HG03064 (cell line): ENCODE measurements at regions not wholly inside any gene's neighbourhood (a gene's known extent, or its start where the extent isn't known, plus 50 kb on each side); places are given as distances from the start of the nearest gene placed in this dataset.

Experiments
- ATAC-seq: cut with Tn5 transposase; IDR thresholded peaks from one replicate; pipeline ENCODE4 v1.9.1; 2021; ENCODE audit warnings: low read depth; ENCODE audit not compliant: unreplicated experiment

GRCh38 chr5:54775645-54776044, 209.7 kb downstream of the ESM1 start:
- no peak for ATAC-seq

GRCh38 chr5:54774281-54775170, 210.9 kb downstream of the ESM1 start:
- no peak for ATAC-seq

GRCh38 chr5:54772684-54773083, 212.7 kb downstream of the ESM1 start:
- ATAC-seq: no peak

- ATAC-seq: no peak
Observed at GRCh38 chr5:54772231-54772630, 213.2 kb downstream of the ESM1 start.

GRCh38 chr5:54769746-54770145, 215.6 kb downstream of the ESM1 start:
- ATAC-seq: no peak

- ATAC-seq: no peak
Observed at GRCh38 chr5:54769072-54769471, 216.3 kb downstream of the ESM1 start.

- no peak for ATAC-seq
Observed at GRCh38 chr5:54766748-54767147, 218.6 kb downstream of the ESM1 start.

GRCh38 chr5:54765165-54766028, 220.0 kb downstream of the ESM1 start:
- ATAC-seq: no peak

GRCh38 chr5:54764102-54765090, 221.0 kb downstream of the ESM1 start:
- no peak for ATAC-seq

GRCh38 chr5:54761213-54761701, 224.1 kb downstream of the ESM1 start:
- no peak for ATAC-seq

- ATAC-seq: no peak
Observed at GRCh38 chr5:54760182-54760935, 225.0 kb downstream of the ESM1 start.

GRCh38 chr5:54758038-54758437, 227.4 kb downstream of the ESM1 start:
- ATAC-seq: no peak

GRCh38 chr5:54757541-54757940, 227.9 kb downstream of the ESM1 start:
- ATAC-seq: no peak

- ATAC-seq: no peak
Observed at GRCh38 chr5:54756796-54757402, 228.5 kb downstream of the ESM1 start.

- no peak for ATAC-seq
Observed at GRCh38 chr5:54756301-54756700, 229.1 kb downstream of the ESM1 start.

GRCh38 chr5:54754878-54755277, 230.5 kb downstream of the ESM1 start:
- no peak for ATAC-seq

GRCh38 chr5:54754420-54754819, 231.0 kb downstream of the ESM1 start:
- ATAC-seq: no peak

- ATAC-seq: no peak
Observed at GRCh38 chr5:54753753-54754152, 231.6 kb downstream of the ESM1 start.

- peak; percentile 74 for ATAC-seq
Observed at GRCh38 chr5:54753034-54753433, 232.4 kb downstream of the ESM1 start.
